NT2/D1 (cell line): ENCODE measurements at regions not wholly inside any gene's neighbourhood (a gene's known extent, or its start where the extent isn't known, plus 50 kb on each side); places are given as distances from the start of the nearest gene placed in this dataset.

Experiments used
- SUZ12 ChIP-seq: IDR thresholded peaks from 2 replicates; pipeline ENCODE4 v1.6.1; 2011; ENCODE audit not compliant: insufficient read length, insufficient read depth; ENCODE audit errors: extremely low read depth
- YY1 ChIP-seq: IDR thresholded peaks from 2 replicates; pipeline ENCODE4 v1.6.1; 2011; ENCODE audit not compliant: insufficient read length, insufficient read depth

DNA sequence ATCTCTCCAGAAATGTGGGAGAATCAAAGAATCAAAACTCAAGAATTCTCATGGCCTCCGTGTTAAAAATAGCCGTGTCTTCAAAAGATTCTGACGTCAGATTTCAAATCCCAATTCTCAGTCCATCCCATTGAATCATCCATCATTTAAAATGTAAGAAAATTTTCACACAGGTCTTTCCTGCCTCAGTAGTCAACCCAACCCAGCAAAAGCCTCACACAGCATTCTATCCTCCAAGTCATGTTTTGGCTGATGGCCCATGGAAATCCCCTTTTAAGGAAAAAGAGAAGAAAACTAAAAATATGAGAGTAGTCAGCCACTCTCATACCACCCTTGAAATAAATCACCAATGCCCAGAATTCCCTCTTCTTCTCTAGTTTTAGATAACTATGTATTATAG lies 211.8 kb downstream of the C1D start:
- no peak for TF ChIP-seq YY1
- no peak for TF ChIP-seq SUZ12
